ENCODE measurements at regions not wholly inside any gene's neighbourhood (a gene's known extent, or its start where the extent isn't known, plus 50 kb on each side); places are given as distances from the start of the nearest gene placed in this dataset.

GRCh38 chr11:134614141-134614540, 202.1 kb upstream of the B3GAT1 start:
- no peak overlapping the region for H3K4me3 ChIP-seq (replicated peaks; ENCODE audit: low read depth, low read length)
- no peak for DNase-seq (ENCODE audit: low read depth)
- no peak for TF ChIP-seq CTCF (IDR thresholded peaks at IDR 0.05; ENCODE audit: low read length, missing control alignments)

GRCh38 chr11:134613646-134614045, 201.6 kb upstream of the B3GAT1 start:
- no peak overlapping the region for H3K4me3 ChIP-seq (replicated peaks; ENCODE audit: low read depth, low read length)
- no peak for DNase-seq (ENCODE audit: low read depth)
- no peak for TF ChIP-seq CTCF (IDR thresholded peaks at IDR 0.05; ENCODE audit: low read length, missing control alignments)

GRCh38 chr11:134612140-134613030, 200.3 kb upstream of the B3GAT1 start:
- no peak for DNase-seq (ENCODE audit: low read depth)
- TF ChIP-seq CTCF (IDR thresholded peaks at IDR 0.05; ENCODE audit: low read length, missing control alignments) = no peak
- H3K4me3 ChIP-seq (replicated peaks; ENCODE audit: low read depth, low read length) = no peak overlapping the region

GRCh38 chr11:134611537-134611936, 199.5 kb upstream of the B3GAT1 start:
- no peak for TF ChIP-seq CTCF (IDR thresholded peaks at IDR 0.05; ENCODE audit: low read length, missing control alignments)
- no peak for DNase-seq (ENCODE audit: low read depth)

GRCh38 chr11:134610116-134610910, 198.3 kb upstream of the B3GAT1 start:
- TF ChIP-seq CTCF (IDR thresholded peaks at IDR 0.05; ENCODE audit: low read length, missing control alignments) = no peak
- no peak for DNase-seq (ENCODE audit: low read depth)
- H3K4me3 ChIP-seq (replicated peaks; ENCODE audit: low read depth, low read length) = no peak overlapping the region

More at GRCh38 chr11:134611537-134611936, 199.5 kb upstream of the B3GAT1 start:
- H3K4me3 ChIP-seq (replicated peaks; ENCODE audit: low read depth, low read length) = no peak overlapping the region

- no peak overlapping the region for H3K4me3 ChIP-seq (replicated peaks; ENCODE audit: low read depth, low read length)
- TF ChIP-seq CTCF (IDR thresholded peaks at IDR 0.05; ENCODE audit: low read length, missing control alignments) = no peak
- no peak for DNase-seq (ENCODE audit: low read depth)
Measured at GRCh38 chr11:134609361-134610115, 197.5 kb upstream of the B3GAT1 start.

All from fibroblast of pulmonary artery (primary cell).